HuH-7.5 (cell line): ENCODE measurements at regions not wholly inside any gene's neighbourhood (a gene's known extent, or its start where the extent isn't known, plus 50 kb on each side); places are given as distances from the start of the nearest gene placed in this dataset.
"Not testable (repeated sequence)": the region's sequence is repeated elsewhere in the genome, so short reads cannot be mapped to it uniquely, and the experiment has no call there.

ENCODE experiments used
- DNase-seq: peaks from one replicate; pipeline ENCODE4 v3.0.0; 2011; ENCODE audit warnings: low spot score

DNA sequence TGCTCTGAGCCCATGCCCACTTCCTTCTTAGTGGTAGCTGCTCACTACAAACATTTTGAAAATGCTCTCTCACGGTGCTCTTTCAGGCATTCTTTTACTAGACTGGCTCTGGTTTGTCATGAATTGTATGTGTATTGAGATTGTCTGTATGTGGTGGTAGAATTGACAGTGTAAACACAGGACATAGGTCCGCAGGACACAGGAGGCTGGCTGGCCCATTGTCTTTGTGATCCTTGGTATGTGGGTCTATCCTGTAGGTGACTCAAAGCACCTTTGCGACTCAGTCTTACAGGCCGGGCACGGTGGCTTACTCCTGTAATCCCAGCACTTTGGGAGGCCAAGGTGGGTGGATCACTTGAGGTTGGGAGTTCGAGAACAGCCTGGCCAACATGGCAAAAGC is 250.9 kb downstream of the C12orf75 start:
- DNase-seq = no peak

DNA sequence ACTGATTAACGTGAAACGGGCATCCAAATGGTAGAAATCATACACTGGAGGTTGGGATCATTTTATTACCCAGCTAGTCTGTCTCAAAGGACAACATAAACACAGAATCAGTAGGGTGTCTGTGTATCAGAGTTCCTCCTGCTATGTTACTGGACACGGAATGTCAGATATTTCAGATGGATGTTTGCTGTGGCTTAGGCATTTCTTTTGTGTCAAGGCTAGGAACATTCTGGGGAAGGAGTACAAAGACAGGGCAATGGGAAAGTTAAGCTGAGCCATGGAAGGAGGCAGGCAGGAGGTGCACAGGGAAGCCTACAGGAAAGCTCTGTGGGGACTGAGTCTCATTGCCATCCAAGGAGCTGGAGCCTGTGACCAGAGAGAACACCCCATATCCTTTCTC is 254.6 kb downstream of the C12orf75 start:
- no peak for DNase-seq

DNA sequence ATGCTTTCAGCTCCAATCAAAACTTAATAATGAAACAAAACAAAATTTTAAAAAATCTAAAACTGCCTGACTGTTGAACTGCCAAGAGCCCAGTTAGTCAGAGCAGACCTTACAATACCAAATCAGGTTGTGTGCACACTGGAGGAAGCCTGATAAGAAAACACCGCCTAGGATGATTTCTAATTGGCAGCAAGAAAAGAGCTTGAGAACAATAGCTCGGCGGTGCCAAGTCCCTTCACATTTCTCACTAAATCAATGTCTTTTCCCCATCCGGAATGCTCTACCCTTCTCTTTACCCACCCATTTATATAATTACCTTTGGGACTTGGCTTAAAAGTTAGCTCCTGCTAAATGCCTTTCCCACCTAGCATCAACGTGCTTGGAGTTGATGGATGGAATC is 256.7 kb downstream of the C12orf75 start:
- no peak for DNase-seq

DNA sequence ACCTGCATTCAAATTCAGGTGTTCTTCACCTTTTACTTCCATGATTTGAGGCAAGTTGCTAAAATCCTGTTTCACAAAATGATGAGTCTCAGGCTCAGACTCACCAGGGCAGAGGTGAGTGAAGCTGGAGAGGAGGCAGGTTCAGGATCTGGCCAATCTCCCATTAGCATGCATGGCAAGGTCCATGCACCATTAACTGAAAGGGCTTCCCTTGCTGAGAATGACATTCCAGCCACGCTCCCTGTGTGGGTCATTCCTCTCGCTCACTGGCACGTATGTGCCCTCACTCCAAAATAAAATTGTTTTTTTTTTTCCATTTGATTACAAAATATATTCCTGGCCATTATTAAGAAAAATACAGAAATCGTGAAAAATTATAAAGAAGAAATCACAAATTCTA is 257.6 kb downstream of the C12orf75 start:
- no peak for DNase-seq

DNA sequence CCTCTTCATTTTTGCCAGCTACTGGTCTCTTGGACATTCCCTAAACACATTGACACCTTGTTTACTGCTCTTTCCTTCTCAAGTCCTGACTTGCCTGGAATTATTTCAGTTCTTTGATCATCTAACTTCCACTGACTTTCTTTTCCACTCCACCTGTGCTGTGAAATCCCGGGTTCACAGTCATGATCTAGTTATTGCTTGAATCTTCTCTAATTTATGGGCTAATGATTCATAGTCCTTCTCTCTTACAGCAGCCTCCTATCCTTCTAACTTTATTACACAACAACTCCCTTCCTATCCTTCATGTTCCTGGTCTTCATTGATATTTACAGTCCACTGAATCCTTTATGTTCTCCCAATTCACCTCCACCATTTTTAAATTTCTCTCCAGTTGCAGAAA is 260.1 kb downstream of the C12orf75 start:
- no peak for DNase-seq

DNA sequence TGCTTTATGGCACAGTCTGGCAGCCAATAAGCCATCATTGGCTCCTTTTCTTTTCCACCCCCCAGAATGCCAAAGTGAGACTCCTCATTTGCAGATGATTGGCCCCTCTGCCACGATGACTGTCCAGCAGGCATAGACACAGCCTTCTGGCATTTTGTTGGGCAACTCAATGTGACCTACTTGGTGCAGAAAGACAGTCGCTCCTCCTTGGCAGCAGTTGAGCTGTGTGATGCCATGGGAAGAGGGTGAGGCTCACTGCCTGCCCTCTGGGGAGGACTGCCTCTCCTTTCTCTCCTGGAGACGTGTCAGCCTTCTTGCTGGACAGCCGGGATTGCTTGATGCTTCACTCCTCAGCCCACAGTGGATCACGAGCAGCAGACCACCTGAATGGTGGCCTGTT is 264.9 kb downstream of the C12orf75 start:
- DNase-seq = no peak

DNA sequence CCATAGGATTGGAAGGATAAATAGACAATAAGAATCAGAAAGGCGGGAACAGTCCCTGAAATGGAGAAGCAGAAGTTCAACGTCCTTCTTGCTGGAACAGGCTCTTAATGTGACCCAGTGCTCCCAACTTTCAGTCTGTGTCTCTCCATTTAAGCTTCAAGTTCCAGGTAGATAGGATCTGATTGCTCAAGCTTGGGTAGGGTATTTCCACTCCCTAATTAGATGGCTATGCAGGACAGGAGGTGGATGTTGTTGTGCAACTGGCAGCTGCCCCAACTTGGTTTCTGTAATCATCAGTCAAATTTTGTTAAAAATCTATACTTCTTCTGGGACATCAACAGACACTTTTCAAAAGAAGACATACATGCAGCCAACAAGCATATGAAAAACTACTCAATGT is 266.2 kb downstream of the C12orf75 start:
- no peak for DNase-seq

DNA sequence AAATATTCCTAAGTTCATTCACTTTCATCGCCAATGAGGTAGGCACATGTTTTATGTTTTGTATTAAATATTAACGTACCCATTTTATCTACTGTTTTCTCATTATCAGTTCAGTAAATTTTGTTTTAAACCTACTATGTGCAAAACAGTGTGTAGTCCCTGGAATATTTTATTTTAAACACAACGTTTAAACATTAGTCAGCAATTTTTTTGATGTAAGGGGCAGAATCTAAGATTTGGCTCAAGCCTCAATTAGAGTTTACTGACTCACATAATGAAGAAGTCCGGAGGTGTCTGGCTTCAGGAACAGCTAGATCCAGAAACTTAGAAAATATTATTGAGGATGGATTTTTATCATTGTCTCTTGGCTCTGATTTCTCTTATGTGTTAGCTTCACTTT is 267.5 kb downstream of the C12orf75 start:
- DNase-seq = no peak

DNA sequence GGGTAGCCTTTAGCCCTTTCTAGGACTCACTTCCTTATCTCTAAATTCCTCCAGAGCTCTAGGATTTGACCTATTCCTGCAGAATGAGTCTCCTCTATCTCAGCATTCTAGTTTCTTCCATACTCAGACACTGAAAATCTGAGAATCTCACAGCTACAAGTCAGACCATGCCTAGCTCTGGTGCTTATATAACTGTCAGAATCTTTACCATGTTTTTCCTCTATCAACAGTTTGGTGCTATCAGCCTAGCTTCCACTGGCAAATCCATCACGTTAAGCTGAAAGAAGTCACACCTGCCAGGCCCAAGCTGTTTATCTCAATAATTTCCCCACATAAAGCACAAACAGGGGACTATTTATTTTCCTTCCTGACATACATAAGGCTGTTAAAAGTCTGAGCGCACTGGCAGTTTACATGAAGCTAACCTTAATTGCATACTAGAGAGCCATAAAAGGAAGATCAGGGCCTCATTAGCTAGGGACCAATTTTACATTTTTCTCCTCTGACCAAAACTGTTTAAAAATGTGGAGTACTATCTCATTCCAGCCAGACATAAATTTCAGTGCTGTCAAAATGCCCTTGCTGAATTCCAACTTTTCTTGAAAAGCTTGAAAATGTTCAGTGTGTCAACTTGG is 270.5 kb downstream of the C12orf75 start:
- DNase-seq = no peak

DNA sequence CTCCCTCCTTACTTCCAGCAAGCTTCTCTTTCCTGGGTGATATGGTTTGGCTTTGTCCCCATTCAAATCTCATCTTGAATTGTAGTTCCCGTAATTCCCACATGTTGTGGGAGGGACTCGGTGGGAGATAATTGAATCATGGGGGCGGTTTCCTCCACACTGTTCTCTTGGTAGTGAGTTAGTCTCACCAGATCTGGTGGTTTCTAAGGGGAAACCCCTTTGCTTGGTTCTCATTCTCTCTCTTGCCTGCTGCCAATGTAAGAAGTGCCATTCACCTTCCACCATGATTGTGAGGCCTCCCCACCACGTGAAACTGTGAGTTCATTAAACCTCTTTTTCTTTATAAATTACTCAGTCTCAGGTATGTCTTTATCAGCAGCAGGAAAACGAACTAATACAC is 271.8 kb downstream of the C12orf75 start:
- not testable (repeated sequence) for DNase-seq

DNA sequence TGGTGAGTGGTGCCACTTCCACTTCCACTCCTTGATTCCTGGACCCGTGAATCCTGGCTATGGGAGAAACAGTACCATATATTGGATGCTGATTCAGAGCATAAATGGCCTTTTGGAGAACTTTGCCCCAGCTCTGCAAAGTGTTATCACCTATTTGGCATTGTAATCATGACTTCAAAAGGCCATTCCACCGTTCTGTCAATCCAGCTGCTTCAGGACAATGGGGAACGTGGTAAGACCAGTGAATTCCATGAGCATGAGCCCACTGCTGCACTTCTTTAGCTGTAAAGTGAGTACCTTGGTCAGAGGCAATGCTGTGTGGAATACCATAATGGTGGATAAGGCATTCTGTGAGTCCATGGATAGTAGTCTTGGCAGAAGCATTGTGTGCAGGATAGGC is 273.8 kb downstream of the C12orf75 start:
- not testable (repeated sequence) for DNase-seq

DNA sequence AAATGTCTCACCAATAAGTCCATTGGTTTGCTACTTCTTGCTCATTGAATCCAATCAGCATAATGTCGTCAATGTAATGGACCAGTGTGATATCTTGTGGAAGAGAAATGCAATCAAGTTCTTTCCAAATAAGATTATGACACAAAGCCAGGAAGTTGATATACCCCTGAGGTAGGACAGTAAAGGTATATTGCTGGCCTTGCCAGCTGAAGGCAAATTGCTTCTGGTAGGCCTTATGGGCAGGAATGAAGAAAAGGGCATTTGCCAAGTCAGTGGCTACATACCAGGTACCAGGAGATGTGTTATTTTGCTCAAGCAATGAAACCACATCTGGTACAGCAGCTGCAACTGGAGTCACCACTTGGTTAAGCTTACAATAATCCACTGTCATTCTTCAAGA is 276.1 kb downstream of the C12orf75 start:
- DNase-seq = not testable (repeated sequence)

DNA sequence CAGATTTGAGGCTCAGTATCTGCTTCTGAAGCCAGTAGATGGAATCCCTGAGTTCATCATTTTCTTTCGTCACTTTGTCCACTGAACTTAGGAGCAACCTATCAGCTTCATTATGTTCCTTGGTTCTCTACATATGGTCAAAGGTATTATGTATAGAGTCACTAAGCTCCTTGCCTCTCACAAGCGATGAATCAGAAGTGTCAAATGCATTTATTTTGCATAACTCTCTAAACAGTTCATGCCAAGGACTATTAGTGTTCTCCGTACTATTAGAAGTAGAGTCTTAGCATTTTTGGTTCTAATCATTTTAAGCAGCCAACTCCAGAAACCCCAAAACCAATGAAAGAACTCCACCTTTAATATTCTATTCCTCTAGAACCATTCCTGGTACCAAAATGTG is 278.5 kb downstream of the C12orf75 start:
- not testable (repeated sequence) for DNase-seq

DNA sequence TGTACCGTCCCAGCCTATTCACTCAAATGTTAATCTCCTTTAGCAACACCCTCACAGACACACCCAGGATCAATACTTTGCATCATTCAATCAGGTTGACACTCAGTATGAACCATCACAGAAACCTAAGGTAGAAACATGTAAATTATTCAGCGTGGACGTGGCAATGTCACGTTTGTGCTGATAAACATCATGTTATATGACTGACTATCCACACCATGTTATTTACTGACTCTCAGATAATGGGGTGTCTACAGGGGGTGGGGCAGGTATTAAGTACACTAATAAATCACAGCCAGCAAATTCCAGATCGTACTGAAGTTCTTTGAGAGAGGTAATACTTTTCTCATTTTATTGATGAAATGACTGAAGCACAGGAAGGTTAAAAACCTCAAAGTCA is 280.0 kb downstream of the C12orf75 start:
- no peak for DNase-seq

DNA sequence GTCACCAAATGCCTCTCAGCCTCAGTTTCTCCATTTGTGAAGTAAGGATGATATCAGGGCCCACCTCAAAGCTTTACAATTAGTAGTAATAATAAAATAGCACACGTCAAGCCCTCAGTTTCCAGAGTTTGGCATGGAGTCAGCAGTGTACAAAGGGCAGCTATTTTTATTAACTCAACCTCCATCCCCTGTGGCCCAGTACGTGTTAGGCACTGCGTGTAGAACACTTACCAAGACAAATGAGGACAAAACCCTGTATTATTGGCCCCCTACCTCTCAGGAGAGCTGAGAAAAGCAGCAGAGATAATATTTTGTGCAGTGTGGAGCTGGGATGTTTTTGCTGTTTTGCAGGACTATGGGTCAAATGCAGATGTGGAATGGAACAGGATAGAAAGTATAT is 280.8 kb downstream of the C12orf75 start:
- DNase-seq = no peak

DNA sequence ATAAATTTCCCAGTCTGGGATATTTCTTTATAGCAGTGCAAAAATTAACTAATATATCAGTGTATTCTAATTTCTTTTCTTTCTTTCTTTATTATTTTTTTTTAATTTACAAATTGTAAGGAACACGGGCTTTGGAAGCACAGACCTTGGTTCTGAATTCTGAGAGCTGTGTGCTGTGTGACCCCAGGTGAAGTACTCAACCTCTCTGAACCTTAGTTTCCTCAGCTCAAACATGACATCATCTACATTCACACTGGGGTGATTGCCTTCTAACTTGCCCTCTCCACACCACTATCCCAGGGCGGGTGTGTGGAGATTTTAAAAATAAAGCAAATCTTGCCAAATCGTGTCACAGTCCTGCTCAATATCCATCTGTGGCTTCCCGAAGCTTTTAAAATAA is 282.8 kb downstream of the C12orf75 start:
- no peak for DNase-seq

DNA sequence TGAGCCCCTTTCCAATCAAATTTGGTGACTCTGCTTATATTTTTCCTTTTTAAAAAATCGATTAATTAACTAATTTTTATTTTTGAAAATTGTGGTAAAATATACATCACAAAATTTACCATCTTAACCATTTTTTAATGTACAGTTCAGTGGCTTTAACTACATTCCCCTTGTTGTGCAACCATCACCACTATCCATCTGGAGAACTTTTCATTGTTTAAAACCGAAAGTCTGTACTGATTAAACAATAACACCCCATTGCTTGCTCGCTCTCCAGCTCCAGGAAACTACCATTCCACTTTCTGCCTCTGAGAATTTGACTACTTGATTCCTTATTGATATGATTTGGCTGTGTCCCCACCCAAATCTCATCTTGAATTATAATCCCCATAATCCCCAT is 283.4 kb downstream of the C12orf75 start:
- no peak for DNase-seq

DNA sequence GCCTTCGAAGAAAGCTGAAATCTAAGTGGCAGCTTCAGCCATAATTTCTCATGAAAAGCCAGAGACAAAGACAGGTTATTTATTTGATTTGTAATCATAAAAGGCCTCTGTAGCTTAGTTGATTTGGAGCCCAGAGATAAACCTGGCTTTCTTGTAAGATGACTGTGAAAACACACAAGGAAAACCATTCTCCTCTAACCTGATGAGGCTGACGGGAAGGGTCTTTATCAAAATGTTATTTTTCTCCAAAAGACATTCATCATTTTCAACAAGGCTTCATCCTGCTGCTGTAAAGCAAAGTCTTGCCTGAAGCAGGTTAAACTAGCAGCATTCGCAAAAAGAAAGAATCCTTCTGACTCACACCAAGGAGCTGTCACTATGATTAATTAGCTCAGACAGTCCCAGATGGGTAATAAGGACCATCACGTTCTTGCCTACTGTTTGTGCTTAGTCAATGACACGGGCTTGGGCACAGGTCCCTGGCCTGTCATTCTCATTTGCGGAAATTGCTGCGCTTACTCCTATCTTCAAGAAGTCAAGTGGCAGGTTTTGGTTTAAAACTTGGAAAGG is 286.6 kb downstream of the C12orf75 start:
- DNase-seq = no peak

DNA sequence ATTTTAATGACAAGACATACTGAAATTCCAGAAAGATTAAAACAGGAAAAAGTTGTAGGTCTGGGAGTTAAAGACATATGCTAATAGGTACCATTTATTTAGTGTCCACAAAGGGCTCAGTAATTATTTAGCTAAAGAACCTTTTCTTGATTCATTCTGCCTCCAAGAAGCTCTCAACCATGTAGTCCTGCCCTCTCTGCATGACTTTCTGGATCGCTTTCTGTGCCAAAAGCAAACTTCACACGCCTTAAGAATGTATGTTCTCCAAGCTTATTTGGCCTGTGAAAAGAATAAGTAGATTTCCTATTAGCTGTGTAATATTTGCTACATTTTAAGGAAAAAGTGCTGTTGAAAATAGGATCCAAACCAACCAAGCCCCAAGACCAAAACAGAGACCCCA is 291.7 kb downstream of the C12orf75 start:
- DNase-seq = no peak

DNA sequence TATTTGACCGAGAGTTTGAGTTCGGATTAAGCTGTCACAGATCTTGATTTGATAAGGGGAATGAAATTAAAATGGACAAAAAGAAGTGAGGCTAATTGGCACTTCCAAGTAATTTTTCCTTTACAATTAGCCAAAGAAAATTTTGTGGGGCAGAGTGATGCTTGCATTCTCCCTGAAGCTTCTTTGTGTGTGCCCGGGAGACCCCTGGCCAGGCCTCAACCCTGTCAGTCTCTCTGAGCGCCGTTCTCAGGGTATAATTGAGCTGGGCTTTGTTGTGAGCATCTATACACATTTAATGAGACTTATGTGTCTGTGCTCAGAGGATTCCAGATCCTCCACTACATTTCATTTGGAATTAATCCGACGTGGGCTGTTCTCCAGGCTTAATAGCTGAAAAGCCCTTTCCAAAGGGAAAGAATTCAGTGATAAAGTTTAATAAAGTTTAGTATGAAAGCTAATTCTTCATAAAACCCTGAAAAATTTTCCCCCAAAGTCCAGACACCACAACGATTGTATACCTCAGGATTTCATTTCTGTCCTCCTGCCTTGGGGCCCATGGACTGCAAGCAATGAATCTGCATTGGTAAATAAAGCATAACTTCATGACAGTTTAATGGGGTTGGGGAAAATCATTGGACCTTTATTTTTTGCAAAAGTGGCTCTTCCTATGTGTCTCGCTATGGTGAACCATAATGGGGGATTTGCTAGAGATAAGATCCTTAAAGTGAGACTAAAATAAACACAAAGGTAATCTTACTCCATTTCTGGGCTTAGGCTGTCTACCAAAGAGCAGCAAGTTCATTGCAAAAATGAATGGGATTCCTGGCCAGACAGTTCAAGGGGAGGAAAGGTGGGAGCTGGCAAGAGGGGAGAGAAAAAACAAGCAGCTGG is 292.6 kb downstream of the C12orf75 start:
- no peak for DNase-seq

DNA sequence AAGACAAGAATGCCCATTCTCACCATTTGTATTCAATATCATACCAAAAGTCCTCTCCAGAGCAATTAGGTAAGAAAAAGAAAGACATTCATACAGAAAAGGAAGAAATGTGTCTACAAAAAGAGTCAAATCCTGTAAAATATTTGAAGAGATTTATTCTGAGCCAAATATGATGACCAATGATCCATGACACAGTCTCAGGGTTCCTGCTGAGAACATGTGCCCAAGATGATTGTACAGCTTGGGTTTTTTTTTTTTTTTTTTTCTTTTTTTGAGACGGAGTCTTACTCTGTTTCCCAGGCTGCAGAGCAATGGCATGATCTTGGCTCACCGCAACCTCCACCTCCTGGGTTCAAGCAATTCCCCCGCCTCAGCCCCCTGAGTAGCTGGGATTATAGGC is 296.2 kb downstream of the C12orf75 start:
- no peak for DNase-seq

DNA sequence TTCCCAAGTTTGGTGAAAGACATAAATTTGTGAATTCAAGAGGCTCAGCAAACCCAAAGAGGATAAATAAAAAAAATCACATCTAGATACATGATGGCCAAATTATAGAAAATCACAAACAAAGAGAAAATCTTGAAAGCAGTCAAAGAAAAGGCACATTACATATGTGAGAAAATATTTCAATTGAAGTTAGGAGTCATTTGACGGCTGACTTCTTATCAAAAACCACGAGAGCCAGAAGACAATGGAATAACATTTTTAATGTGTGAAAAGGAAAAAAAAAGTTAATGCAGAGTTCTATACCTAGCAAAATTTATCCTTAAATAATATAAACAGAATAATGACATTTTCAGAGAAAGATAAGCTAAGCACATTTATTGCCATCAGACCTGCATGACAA is 307.0 kb downstream of the C12orf75 start:
- DNase-seq = no peak

DNA sequence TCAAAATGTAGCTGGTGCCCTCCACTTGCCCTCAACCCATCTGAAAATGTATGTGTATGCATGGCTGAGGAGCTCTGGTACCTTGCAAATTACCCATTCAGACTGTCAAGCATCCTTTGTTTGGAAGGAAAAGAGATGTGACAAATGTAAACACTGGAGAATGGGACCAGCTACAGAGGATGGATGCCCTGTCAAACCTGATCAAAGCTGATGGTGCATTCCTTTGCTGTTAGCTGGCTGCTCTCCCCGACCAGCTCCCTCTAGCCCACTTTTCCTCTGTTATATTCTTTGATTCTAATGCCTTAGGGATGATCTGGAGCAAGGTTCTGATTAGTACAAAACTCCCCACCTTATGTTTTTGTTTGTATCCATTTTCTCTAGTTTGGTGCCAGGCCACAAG is 310.3 kb downstream of the C12orf75 start:
- no peak for DNase-seq
